HG03342 (cell line): ENCODE measurements at regions not wholly inside any gene's neighbourhood (a gene's known extent, or its start where the extent isn't known, plus 50 kb on each side); places are given as distances from the start of the nearest gene placed in this dataset.
A peak's percentile ranks its signal among the peaks of the same experiment; 100 is the strongest.
"Not testable (repeated sequence)": the region's sequence is repeated elsewhere in the genome, so short reads cannot be mapped to it uniquely, and the experiment has no call there.

Source experiments
- ATAC-seq: cut with Tn5 transposase; IDR thresholded peaks from one replicate; pipeline ENCODE4 v1.9.1; 2021; ENCODE audit warnings: mild to moderate bottlenecking, moderate library complexity; ENCODE audit not compliant: unreplicated experiment

GRCh38 chr4:64857198-64857597 lies 447.9 kb upstream of the TECRL start:
- no peak for ATAC-seq

GRCh38 chr4:64846417-64846816 lies 437.2 kb upstream of the TECRL start:
- no peak for ATAC-seq

GRCh38 chr4:64829749-64830148 lies 420.5 kb upstream of the TECRL start:
- ATAC-seq, result no peak

DNA sequence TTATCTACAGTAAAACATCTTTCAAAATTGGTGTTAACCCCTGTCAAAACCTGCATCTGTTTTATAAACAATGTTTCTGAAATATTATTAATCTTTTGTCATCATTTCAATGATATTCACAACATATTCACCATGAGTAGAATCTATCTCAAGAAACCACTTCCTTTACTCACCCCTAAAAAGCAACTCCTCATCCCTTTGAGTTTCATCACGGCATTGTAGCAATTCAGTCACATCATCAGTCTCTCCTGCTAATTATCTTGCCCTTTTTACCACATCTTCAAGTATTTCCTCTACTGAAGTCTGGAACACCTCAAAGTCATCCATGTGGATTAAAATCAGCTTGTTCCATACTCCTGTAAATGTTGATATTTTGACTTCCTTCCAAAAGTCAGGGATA lies 415.3 kb upstream of the TECRL start:
- no peak for ATAC-seq

- ATAC-seq, result no peak
Observed at GRCh38 chr4:64822405-64822804, 413.2 kb upstream of the TECRL start.

- ATAC-seq, result no peak
Observed at GRCh38 chr4:64821219-64821976, 412.1 kb upstream of the TECRL start.

DNA sequence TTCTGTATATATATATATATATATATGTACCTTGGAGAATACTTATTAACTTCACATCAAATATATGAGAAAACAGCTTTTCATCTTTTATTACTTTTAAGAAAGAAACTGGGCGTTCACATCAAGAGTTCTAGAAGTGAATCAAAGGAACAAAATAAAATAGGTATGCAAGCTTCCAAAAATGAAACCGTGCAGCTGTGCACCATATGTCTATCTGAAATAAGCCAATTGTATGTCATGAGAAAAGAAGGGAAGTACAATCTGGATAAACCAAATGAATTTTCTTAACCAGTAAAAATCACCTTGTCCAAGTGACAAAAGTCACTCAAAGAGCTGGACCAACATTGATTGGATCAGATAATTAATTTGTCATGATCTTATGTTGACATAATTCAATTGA lies 405.4 kb upstream of the TECRL start:
- no peak for ATAC-seq

DNA sequence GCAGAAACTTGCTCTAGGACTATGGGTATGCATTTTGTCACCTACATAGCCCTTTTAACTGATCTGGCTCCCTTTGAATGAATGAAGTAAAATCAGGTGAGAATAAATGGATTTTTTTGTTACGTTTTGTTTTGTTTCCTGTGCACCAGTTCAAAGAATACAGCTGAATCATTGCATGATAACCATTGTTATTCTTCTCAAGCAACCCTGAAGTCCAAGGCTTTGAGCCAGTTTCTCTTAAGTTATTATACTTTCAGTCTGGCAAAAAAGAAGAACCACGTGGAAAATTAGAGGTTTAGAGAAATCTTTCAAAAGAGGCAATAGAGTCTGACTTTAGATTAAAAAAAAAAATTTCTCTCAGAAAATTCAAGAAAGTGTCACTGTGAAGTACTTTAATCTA lies 398.6 kb upstream of the TECRL start:
- no peak for ATAC-seq

- ATAC-seq, result no peak
Observed at GRCh38 chr4:64799751-64800150, 390.5 kb upstream of the TECRL start.

DNA sequence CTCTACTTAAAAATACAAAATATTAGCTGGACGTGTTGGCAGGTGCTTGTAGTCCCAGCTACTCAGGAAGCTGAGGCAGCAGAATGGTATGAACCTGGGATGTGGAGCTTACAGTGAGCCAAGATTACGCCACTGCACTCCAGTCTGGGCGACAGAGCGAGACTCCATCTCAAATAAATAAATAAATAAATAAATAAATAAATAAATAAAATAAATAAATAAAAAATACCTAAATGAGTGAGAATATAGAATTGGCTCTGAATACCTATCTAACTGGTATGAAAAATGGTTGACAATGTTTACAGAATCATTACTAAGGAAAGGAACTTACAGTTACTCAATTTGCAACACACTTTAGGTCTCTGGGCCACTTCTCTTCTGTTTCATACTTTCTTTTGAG lies 389.6 kb upstream of the TECRL start:
- ATAC-seq, result not testable (repeated sequence)

DNA sequence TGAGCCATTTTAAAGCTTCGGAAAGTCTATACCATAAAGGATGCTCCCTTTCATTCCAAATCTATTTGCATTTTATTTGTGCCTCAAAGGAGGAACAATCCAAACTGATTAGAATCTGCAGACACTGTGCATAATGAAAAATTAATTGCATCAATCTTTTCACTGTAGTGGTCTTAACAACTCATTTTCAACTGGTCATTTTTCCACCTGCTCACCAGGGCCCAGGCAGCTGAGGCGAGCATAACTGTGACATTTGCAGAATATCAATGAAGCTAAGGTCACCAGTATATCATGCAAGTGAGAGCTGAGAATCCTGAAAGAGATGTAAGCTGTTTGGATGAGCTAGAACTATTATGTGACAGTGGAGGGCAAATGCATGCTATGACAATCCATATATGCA lies 387.3 kb upstream of the TECRL start:
- no peak for ATAC-seq

DNA sequence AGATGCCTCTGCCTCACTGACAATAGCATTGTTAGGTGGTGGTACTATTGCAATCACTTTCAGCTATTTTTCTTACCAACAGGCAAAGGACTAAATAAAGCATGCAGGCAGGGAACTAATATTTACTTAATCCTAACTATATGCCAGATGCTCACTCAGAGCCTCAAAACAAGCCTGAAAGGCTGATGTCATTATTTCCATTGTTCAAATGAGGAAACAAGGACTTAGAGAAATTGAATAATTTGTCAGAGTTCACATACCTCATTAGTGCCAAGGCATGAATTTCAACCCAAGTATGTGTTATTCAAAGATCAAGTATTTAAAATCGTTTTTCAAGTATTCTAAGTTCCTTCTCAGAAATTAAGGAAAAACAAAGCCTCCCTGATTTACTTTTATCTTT lies 374.9 kb upstream of the TECRL start:
- no peak for ATAC-seq

DNA sequence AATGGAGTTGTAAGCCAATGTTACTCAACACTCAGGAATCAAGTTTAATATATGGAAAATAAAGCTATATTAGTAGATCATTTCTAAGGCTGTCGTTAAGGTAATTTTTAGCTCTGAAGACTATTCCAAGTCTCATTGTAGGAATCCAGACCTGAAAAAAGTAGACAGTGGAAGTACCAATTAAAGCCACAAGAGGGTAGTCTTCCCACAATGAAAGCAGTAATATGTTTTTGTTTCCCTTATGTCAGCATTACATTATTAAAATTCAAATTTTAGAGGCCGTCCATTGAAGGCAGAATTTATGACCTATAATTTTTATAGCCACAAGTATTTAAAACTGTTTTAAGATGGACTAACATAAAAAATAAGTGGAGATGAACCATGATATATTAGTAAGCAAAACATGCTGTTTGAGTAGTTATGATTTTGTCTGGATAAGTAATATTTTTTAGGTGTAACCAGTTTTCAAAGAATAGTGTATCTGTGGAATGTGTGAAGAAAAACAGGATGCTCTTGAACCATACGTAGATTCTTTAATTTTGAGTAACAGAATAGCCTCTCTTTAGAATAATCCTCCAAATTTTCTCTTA lies 372.6 kb upstream of the TECRL start:
- peak; percentile 72 for ATAC-seq

GRCh38 chr4:64780664-64781063 lies 371.4 kb upstream of the TECRL start:
- no peak for ATAC-seq

GRCh38 chr4:64777286-64777685 lies 368.0 kb upstream of the TECRL start:
- ATAC-seq, result no peak

GRCh38 chr4:64776820-64777219 lies 367.6 kb upstream of the TECRL start:
- ATAC-seq, result no peak

- no peak for ATAC-seq
Observed at GRCh38 chr4:64774626-64775025, 365.4 kb upstream of the TECRL start.

- ATAC-seq, result no peak
Observed at GRCh38 chr4:64771149-64771548, 361.9 kb upstream of the TECRL start.

- no peak for ATAC-seq
Observed at GRCh38 chr4:64767547-64767946, 358.3 kb upstream of the TECRL start.

DNA sequence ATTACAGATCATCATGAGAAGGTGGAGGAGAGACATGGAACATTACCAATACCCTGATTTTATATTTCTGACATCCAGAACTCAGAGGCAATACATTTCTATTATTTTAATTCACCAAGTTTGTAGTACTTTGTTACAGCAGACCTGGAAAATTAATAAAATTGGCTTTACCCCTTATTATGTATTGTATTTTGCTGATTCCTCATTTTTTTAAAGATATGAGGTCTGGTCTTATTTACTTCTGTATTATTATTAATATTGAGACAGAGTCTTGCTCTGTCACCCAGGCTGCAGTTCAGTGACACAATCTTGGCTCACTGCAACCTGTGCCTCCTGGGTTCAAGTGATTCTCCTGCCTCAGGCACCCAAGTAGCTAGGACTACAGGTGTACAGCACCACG lies 357.3 kb upstream of the TECRL start:
- ATAC-seq, result no peak

DNA sequence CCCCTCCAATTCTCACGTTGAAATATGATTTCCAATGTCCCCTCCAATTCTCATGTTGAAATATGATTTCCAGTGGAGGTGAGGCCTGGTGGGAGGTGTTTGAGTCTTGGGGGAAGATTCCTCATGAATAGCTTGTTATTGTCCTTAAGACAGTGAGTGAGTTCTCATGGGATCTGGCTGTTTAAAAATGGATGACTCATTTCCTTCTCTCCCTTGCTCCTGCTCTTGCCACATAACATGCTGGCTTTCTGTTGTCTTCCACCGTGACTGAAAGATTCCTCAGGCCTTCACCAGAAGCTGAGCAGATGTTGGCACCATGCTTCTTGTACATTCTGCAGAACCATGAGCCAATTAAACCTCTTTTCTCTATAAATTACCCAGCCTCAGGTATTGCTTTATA lies 346.8 kb upstream of the TECRL start:
- ATAC-seq, result no peak

GRCh38 chr4:64747919-64748715 lies 338.9 kb upstream of the TECRL start:
- no peak for ATAC-seq
